ENCODE measurements at regions not wholly inside any gene's neighbourhood (a gene's known extent, or its start where the extent isn't known, plus 50 kb on each side); places are given as distances from the start of the nearest gene placed in this dataset.
"Not testable (repeated sequence)": the region's sequence is repeated elsewhere in the genome, so short reads cannot be mapped to it uniquely, and the experiment has no call there.

GRCh38 chr10:4609251-4609650, 216.8 kb upstream of the AKR1E2 start:
- no peak for DNase-seq (ENCODE audit: low read depth, low spot score)
- H3K4me3 ChIP-seq (ENCODE audit: low read length) = no peak overlapping the region

- no peak for DNase-seq (ENCODE audit: low read depth, low spot score)
- no peak overlapping the region for H3K4me3 ChIP-seq (ENCODE audit: low read length)
These were observed 218.3 kb upstream of the AKR1E2 start for GRCh38 chr10:4607681-4608080.

GRCh38 chr10:4606856-4607636, 219.0 kb upstream of the AKR1E2 start:
- DNase-seq (ENCODE audit: low read depth, low spot score) = no peak
- H3K4me3 ChIP-seq (ENCODE audit: low read length) = no peak overlapping the region

- no peak for DNase-seq (ENCODE audit: low read depth, low spot score)
- H3K4me3 ChIP-seq (ENCODE audit: low read length) = no peak overlapping the region
These were observed 223.1 kb upstream of the AKR1E2 start for GRCh38 chr10:4602764-4603491.

DNA sequence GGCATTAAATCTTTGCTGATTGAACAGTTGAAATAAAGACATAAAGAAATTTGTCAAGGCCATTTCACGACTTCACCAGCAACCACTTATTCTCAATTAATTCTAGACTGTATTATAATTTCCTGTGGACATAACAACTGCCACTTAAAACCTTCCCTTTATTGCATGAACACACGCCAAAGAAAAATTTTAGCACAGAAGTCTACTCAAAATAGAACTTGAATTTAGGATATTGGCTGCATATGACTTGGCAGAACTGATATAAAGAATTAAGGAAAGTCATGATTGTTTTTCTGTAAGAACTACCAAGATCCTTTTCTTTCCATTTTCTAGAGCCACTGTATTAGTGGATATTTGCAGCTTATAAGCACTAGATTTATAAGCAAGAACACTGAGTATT, 226.5 kb upstream of the AKR1E2 start:
- DNase-seq (ENCODE audit: low read depth, low spot score) = no peak
- H3K4me3 ChIP-seq (ENCODE audit: low read length) = no peak overlapping the region

DNA sequence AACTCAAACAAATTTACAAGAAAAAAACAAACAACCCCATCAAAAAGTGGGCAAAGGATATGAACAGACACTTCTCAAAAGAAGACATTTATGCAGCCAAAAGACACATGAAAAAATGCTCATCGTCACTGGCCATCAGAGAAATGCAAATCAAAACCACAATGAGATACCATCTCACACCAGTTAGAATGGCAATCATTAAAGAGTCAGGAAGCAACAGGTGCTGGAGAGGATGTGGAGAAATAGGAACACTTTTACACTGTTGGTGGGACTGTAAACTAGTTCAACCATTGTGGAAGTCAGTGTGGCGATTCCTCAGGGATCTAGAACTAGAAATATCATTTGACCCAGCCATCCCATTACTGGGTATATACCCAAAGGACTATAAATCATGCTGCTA, 228.1 kb upstream of the AKR1E2 start:
- not testable (repeated sequence) for H3K4me3 ChIP-seq (ENCODE audit: low read length); DNase-seq (ENCODE audit: low read depth, low spot score)

DNA sequence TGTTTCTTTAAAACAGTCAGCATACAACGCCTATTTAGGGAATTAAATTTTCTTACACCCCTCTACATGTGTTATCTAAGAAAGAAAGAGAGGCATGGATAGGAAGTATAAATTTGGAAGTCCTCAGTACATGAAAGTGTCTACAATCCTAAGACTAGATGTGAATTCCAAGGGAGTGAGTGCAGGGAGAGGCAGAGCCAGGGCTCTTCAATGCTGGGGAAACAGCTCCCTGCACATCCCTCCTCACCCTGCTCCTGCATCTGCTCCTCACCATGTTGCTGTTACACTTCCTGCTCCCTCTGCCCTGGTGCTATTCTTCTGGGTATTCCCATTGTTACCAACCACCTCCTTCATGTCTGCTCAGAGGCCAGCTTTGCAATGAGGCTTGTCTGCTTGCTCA, 229.1 kb upstream of the AKR1E2 start:
- H3K4me3 ChIP-seq (ENCODE audit: low read length) = no peak overlapping the region
- no peak for DNase-seq (ENCODE audit: low read depth, low spot score)

- no peak for DNase-seq (ENCODE audit: low read depth, low spot score)
- H3K4me3 ChIP-seq (ENCODE audit: low read length) = no peak overlapping the region
These were observed 230.2 kb upstream of the AKR1E2 start for GRCh38 chr10:4595719-4596319.

DNA sequence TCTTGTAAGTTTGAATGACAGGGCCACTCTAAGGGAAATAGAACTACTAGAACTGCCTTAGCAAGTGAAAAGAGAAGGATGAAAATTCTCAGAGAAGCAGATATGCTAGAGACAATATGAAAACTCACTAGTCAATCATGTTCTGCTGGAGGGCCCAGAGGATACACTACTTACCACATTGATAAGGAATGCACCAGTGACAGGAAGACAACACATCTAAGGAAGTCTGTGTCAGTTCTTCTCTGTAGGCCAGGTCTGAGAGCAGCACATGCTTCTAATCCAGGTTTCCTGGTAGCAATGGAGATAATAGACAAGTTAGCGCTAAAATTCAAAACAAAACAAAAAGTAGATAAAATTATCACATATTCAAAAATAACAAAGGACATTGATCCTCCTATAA, 235.2 kb upstream of the AKR1E2 start:
- no peak overlapping the region for H3K4me3 ChIP-seq (ENCODE audit: low read length)
- no peak for DNase-seq (ENCODE audit: low read depth, low spot score)

DNA sequence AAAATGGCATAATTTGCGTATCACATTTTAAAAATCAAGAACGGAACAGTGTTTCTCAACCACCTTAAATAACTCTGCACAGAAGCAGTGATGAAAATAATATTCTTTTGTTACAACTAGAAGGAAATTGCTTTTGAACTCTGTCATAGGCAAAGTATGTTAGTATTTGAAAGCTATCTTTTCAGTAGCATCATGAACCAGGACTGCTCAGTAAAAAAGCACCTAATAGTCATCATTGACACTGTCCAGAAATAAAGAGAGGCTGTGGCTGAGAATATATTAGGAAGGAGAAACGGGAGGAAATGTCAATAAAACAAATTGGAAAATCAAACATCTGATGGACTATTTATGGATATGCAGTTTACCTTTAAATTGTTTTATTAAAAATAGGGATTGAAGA, 237.2 kb upstream of the AKR1E2 start:
- no peak overlapping the region for H3K4me3 ChIP-seq (ENCODE audit: low read length)
- DNase-seq (ENCODE audit: low read depth, low spot score) = no peak

DNA sequence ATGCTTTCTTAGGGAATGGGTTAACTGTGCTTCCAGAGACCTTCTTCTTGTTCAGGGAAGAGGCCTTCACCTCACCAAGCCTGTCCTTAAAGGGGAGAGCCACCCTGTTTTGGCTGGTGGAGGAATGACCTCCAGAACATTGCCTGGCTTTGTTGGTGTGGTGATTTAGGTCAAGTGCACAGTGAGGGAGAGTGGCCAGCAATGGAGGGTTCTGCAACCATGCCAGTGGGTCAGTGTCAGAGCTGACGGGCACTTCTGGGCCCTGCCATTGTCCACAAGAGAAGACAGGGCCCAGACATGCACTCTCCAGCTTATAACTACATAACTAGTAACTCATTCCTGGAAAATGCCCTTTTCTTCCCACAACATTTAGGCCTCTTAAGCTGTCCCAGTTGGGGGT, 238.5 kb upstream of the AKR1E2 start:
- no peak overlapping the region for H3K4me3 ChIP-seq (ENCODE audit: low read length)
- DNase-seq (ENCODE audit: low read depth, low spot score) = no peak

- H3K4me3 ChIP-seq (ENCODE audit: low read length) = no peak overlapping the region
- no peak for DNase-seq (ENCODE audit: low read depth, low spot score)
These were observed 239.2 kb upstream of the AKR1E2 start for GRCh38 chr10:4586776-4587175.

- DNase-seq (ENCODE audit: low read depth, low spot score) = no peak
- H3K4me3 ChIP-seq (ENCODE audit: low read length) = no peak overlapping the region
These were observed 244.1 kb upstream of the AKR1E2 start for GRCh38 chr10:4581929-4582328.

DNA sequence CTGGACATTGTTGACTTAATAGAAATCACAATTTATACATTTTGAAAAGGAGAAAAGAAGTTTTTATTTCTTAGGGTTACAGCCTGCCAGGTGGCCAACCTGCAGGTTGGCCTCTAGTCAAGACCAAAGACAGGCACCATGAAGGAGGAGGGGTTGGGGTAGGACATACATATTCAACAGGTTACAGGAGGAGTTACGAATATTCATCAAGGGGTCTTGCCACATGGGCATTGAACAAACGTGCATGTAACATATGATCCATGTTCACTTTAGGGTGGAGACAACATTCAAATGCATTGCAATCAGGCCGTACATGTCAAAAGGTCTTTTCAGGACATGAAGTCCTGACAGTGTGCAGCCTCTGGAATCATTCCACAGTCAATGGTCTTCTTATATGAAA, 246.2 kb upstream of the AKR1E2 start:
- DNase-seq (ENCODE audit: low read depth, low spot score) = no peak
- no peak overlapping the region for H3K4me3 ChIP-seq (ENCODE audit: low read length)

DNA sequence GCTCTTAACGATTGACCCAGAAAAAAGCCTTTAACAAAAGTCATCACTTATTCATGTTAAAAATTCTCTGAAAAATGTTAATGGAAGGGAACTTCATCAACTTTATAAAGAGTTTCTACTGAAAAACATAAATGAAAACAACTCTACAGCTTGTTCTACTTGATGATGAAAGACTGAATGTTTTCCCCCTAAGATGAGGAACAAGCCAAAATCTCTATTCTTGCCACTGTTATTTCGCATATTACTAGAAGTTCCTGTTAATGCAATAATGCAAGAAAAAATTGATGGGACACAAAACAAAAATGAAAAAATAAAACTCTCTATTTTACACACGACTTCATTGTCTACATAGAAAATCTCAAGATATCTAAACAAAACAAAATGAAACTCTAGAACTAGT, 249.8 kb upstream of the AKR1E2 start:
- DNase-seq (ENCODE audit: low read depth, low spot score) = no peak
- no peak overlapping the region for H3K4me3 ChIP-seq (ENCODE audit: low read length)

GRCh38 chr10:4569151-4569550, 256.9 kb upstream of the AKR1E2 start:
- DNase-seq (ENCODE audit: low read depth, low spot score) = no peak
- no peak overlapping the region for H3K4me3 ChIP-seq (ENCODE audit: low read length)

DNA sequence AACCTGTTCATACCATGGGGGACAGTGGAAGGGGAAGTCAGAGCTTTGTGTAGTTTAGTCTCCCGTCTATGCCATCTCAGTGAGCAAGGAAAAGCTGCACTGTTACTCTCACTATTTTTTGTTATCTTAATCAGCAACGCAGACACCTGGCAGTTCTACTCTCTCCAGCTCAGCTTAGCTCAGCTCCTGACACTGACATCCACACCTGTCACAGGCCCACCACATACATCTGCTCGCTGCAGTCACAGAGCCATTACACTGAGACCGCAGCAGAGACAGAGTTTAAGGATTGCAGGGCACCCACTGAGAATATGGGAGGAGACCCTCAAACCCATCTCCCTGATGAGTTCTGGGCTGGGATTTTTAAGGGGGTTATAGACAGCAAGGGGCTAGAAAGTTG, 257.3 kb upstream of the AKR1E2 start:
- no peak for DNase-seq (ENCODE audit: low read depth, low spot score)
- no peak overlapping the region for H3K4me3 ChIP-seq (ENCODE audit: low read length)

GRCh38 chr10:4568086-4568485, 257.9 kb upstream of the AKR1E2 start:
- DNase-seq (ENCODE audit: low read depth, low spot score) = no peak
- no peak overlapping the region for H3K4me3 ChIP-seq (ENCODE audit: low read length)

- DNase-seq (ENCODE audit: low read depth, low spot score) = no peak
- H3K4me3 ChIP-seq (ENCODE audit: low read length) = no peak overlapping the region
These were observed 258.4 kb upstream of the AKR1E2 start for GRCh38 chr10:4567637-4568036.

GRCh38 chr10:4566011-4566410, 260.0 kb upstream of the AKR1E2 start:
- DNase-seq (ENCODE audit: low read depth, low spot score) = no peak
- no peak overlapping the region for H3K4me3 ChIP-seq (ENCODE audit: low read length)

Data from Jurkat, Clone E6-1 (cell line).